Epithelial cell of proximal tubule (primary cell): ENCODE measurements at regions not wholly inside any gene's neighbourhood (a gene's known extent, or its start where the extent isn't known, plus 50 kb on each side); places are given as distances from the start of the nearest gene placed in this dataset.

Experiments used
- DNase-seq: peaks from one replicate; pipeline ENCODE4 v3.0.0-alpha.2; 2011; ENCODE audit warnings: low read depth
- H3K4me3 ChIP-seq: 2 replicates; pipeline ENCODE4 v1.5.1; 2011; ENCODE audit warnings: low read depth, mild to moderate bottlenecking, low read length
- TF ChIP-seq, protein P1 (sequence below): conservative IDR thresholded peaks from 2 replicates; pipeline ENCODE4 v1.5.1; 2012; ENCODE audit warnings: low read depth, mild to moderate bottlenecking, low read length

DNA sequence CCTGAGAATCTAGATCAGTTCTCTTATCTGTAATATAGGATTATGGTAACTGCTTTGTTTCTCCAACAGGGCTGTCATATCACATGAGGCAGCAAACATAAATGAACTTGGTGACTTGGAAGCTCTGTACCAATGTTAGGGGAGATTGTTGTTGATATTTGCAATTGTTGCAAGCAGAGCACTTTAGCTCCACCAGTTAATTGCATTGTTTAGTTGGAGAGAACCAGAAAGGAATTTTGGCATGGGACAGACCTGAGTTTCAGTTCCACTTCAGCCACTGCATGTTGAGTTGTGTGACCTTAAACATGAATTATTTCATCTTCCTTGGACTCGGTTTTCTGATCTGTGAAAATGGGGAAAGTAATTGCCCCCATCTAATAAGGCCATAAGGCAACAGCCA, 142.3 kb upstream of the JUN start:
- TF ChIP-seq, protein P1, sequence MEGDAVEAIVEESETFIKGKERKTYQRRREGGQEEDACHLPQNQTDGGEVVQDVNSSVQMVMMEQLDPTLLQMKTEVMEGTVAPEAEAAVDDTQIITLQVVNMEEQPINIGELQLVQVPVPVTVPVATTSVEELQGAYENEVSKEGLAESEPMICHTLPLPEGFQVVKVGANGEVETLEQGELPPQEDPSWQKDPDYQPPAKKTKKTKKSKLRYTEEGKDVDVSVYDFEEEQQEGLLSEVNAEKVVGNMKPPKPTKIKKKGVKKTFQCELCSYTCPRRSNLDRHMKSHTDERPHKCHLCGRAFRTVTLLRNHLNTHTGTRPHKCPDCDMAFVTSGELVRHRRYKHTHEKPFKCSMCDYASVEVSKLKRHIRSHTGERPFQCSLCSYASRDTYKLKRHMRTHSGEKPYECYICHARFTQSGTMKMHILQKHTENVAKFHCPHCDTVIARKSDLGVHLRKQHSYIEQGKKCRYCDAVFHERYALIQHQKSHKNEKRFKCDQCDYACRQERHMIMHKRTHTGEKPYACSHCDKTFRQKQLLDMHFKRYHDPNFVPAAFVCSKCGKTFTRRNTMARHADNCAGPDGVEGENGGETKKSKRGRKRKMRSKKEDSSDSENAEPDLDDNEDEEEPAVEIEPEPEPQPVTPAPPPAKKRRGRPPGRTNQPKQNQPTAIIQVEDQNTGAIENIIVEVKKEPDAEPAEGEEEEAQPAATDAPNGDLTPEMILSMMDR: no peak
- H3K4me3 ChIP-seq: no peak overlapping the region
- no peak for DNase-seq

DNA sequence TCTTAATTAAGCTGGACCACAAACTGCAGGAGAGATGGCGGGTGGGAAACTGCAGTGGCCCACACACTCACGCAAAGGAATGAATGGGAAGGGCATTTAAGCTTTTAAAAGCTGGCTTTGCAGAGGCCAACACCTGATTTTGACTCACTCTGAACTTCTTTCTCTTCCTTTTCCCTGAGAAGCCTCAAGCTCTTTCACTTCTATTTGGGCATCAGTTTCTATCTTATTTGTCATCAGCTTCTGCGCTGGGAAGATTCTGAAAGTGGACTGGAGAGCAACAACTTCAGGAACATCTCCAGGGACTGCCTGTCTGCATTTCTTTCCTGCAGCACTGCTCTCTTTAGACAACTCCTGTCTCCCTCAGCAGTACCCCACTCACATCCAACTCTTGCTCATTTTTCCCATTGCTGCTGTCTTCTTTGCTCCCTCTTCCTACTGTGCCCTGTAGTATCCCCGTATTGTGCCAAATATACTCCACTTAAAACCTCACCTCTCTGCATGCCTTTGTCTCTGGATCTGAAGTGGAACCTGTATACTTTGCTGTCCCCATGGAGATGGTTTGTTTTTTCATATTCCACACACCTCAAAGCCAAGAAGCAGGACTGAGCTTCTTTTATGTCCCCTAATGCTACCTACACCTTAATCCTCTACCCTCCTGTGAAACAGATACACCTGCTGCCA, 143.3 kb upstream of the JUN start:
- TF ChIP-seq, protein P1: no peak
- no peak overlapping the region for H3K4me3 ChIP-seq
- no peak for DNase-seq

DNA sequence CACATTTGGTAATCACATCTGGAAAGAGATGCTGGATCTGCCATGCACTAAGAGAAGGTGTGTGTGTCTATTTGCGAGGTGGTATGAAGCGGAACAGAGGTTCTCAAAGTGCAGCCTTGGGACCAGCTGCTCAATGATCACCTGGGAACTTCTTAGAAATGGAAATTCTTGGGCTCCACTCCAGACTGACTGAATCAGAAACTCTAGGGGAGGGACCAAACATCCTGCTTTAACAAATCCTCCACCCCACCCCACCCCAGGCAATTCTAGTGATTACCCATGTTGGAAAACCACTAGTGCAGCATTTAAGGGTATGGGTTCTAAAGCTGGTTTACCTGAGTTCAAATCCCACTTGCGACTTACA, 143.9 kb upstream of the JUN start:
- no peak overlapping the region for H3K4me3 ChIP-seq
- no peak for DNase-seq
- TF ChIP-seq, protein P1: no peak

DNA sequence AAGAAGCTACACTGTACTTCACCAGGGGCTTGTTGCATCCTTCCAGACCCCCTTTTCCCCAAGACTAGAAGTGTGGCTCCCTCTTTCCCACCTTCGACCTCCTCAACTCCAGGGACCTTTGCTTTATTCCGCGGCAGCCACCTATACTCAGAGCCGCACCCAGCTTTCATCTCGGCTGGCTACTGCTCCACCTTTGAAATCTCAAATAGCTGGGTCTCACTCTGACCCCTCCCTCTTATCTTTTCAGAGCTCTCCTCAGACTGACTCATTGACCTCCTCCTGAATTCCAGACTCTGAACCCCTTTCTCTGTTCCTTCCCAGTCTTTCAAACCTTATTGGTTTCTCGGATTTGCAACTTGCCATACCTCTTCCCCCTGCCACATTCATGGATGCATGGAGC, 144.7 kb upstream of the JUN start:
- TF ChIP-seq, protein P1: no peak
- no peak for DNase-seq
- no peak overlapping the region for H3K4me3 ChIP-seq

DNA sequence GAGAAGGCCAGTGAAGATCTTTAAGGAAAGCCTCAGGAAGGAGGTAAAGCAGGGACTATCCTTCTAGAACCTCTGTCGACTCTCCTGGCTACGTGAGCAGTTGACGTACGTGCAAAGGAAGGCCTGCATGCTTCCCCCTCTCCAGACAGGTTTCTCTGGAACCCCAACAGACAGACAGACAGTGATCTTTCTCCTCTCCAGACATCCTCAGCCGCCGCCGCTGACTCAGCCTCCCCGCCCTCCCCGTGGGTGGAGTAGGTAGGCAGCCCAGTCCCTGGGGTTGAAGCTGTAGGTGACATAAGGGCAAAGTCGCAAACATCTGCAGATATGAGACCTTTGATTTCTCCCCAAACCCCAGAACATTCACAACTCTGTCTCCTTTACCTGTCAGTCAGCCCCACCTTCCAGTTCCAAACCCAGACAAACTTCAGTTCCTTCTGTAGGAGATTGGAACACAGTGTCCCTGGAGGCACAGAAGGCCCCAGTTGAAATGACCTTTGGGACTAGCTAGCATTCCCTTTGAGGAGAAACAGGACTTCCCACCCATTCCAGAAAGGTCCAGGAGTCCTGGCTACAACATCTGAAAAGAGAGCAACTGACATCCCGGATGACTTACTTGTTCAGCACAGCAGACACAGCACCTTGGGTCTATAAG, 146.0 kb upstream of the JUN start:
- TF ChIP-seq, protein P1: no peak
- no peak for DNase-seq
- H3K4me3 ChIP-seq: no peak overlapping the region

DNA sequence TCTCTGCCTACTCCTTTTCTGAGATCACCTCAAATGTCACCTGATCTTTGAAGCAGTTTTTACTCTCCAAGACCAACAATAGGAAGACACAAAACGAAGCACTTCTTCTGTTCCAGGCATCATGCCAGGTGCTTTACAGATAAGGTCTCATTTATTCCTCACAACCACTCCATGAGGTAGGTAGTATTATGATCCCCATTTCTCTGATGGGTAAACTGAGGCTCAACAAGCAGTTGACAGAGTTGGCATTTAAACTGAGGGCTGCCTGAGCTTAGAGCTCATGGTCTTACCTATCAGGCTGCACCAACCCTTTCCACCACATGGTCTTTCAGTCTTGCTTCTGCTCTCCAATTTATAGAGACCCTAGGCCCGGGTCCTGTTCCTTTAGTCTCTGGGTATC, 147.2 kb upstream of the JUN start:
- TF ChIP-seq, protein P1: no peak

DNA sequence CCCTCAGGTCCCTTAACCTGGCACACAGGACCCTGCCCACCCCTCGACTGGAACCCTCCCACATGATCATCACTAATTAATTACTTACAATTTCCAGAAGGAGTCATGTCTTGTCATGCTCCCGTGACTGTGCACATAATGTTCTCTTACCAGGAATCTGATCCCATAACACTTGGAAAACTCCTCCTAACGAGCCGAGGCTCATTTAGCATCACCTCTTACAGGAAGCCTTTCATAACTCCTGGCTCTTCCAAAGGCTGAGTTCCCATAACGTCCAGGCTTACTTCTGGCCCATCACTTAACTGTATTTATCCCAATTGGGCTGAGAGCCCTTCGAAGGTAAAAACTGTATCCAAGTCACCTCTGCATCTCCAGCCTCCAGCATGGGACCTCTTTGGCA, 147.9 kb upstream of the JUN start:
- peak; percentile 44 for DNase-seq
- TF ChIP-seq, protein P1: no peak
- H3K4me3 ChIP-seq: no peak overlapping the region

More for the DNA sequence above, 147.2 kb upstream of the JUN start:
- DNase-seq: no peak
- no peak overlapping the region for H3K4me3 ChIP-seq
